ENCODE measurements at regions not wholly inside any gene's neighbourhood (a gene's known extent, or its start where the extent isn't known, plus 50 kb on each side); places are given as distances from the start of the nearest gene placed in this dataset.

DNA sequence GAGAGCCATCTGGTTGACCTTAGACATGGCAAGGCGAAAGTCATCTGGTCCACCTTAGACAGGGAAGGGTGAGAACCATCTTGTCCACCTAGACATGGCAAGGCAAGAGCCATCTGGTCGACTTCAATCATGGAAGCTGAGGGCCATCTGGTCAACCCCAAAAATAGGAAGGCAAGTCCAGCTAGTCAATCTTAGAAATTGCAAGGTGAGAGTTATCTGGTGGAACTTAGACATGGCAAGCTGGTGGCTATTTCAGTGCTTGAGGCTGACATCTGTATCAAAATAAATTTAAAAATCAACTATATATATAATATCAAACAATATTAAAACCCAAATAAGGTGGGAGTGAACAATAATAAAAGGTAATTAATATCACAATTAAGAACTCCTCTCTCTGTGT, 83.9 kb downstream of the ZNF726 start:
- TF ChIP-seq CTCF (IDR thresholded peaks at IDR 0.05), result no peak
- Histone ChIP-seq H3K9me3 (peaks cover 0 to 4% (median 0%) of the 10 kb centered on the region in 3 donors), H3K4me1 (no peaks in the 10 kb centered on the region), H3K27ac (no peak overlapping the region), H3K4me3 (no peak overlapping the region), H3K27me3 (no peaks in the 10 kb centered on the region), H3K36me3 (no peaks in the 10 kb centered on the region)
- intact Hi-C loops (cut with DNase I; ENCODE audit: low total_unique reads), result no loop called here
- DNase-seq, result no peak

DNA sequence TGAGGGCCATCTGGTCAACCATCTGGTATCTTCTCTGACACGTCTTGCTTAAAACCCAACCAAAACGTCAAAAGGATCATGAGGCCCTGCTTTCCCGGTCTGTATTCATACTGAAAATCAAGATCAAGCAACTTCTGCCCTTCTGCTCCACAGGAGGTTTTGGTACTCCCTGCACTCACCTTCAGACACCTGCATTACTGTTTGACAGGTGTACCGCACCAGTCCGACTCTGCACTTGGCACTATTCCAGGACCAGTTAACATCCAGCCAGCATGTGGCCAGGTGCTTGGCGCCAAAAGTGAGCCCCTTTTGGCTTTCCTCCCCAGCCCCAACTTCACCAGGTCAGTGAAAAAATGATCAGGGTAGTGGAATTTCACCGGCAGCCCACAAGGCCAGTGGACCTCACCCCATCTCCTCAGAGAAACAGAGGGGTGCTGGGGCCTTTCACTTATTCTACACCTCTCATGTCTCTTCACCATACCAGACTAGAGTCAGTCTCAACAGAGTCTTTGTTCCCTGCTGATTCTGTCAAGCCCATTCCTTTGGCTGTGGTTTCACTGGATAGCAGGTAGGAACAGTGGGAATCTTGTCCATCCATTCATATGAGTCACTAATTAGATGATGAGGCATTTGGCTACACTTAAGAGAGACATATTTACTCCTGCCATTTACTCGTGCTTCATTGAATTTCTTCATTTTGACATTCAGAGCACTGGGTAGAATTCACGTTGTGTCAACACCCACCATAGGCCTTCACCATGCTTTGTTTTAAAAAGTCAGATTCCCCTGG, 85.3 kb downstream of the ZNF726 start:
- H3K27ac ChIP-seq, result no peak overlapping the region
- H3K4me1 ChIP-seq, result no peaks in the 10 kb centered on the region
- DNase-seq, result no peak
- H3K36me3 ChIP-seq, result no peaks in the 10 kb centered on the region
- no peak for TF ChIP-seq CTCF (IDR thresholded peaks at IDR 0.05)
- H3K4me3 ChIP-seq, result no peak overlapping the region
- H3K27me3 ChIP-seq, result no peaks in the 10 kb centered on the region
- intact Hi-C loops (cut with DNase I; ENCODE audit: low total_unique reads), result no loop called here
- H3K9me3 ChIP-seq, result peaks cover 0 to 4% (median 0%) of the 10 kb centered on the region in 3 donors

- intact Hi-C loops (cut with DNase I; ENCODE audit: low total_unique reads), result no loop called here
- Histone ChIP-seq H3K4me3 (no peak overlapping the region), H3K4me1 (no peaks in the 10 kb centered on the region), H3K27me3 (no peaks in the 10 kb centered on the region), H3K9me3 (peaks cover 0 to 4% (median 0%) of the 10 kb centered on the region in 3 donors), H3K36me3 (no peaks in the 10 kb centered on the region), H3K27ac (no peak overlapping the region)
- DNase-seq, result no peak
- no peak for TF ChIP-seq CTCF (IDR thresholded peaks at IDR 0.05)
These were observed 86.0 kb downstream of the ZNF726 start for GRCh38 chr19:24000656-24001055.

DNA sequence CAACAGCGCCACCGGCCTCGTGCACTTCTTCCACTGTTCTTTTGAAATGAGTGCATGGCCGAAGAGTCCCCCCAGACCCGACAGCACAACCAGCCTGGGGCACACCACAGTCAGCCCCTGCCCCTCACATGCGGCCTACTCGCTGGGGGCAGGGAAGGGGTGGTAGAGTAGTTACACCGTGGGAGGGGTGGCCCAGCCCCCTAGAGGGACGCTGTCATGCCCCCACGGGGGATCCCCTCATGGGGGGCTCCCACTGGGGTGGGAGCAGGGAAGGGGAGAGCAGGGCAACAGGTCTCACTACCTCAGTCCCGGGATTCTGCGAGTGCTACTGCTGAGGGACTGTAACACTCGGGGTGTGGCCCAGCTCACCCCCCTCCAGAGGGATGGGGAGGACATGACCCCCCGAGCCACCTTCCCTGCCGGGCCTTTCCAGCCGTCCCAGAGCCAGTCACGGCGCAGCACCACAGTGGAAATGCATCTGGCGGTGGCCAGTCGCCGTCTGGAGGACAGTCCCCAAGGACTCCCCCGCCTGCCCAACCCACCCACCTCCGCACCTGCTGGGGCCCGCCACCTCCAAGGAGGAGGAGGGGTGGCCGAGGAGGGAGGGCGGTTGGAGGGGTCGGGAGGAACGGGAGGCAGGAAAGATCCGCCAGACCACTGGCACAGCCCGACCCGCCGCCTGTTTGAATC, 84.6 kb upstream of the ZNF254 start:
- H3K27ac ChIP-seq, result no peak overlapping the region
- intact Hi-C loops (cut with DNase I; ENCODE audit: low total_unique reads), result no loop called here
- H3K9me3 ChIP-seq, result peaks cover 0 to 4% (median 0%) of the 10 kb centered on the region in 3 donors
- H3K4me3 ChIP-seq, result no peak overlapping the region
- H3K4me1 ChIP-seq, result no peaks in the 10 kb centered on the region
- no peaks in the 10 kb centered on the region for H3K27me3 ChIP-seq
- H3K36me3 ChIP-seq, result no peaks in the 10 kb centered on the region
- no peak for TF ChIP-seq CTCF (IDR thresholded peaks at IDR 0.05)
- DNase-seq, result no peak

DNA sequence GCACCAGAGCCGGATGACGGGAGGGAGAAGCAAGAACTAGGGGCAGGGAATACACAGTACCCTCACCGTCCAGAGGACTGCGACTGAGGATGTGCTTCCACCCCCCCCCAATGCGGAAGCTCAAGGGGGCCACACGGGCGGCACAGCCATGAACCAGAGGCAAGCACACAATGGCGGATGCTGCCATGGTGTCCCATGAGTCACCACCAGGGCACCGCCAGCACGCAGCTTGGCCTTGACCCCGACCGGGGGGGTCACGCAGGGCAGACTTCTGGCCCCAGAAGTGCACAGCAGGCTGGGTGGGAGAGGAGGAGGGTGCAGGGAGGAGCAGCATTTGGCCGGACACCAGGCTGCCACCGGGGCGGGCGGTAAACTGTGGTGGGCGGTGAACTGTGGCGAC, 83.5 kb upstream of the ZNF254 start:
- no peak overlapping the region for H3K4me3 ChIP-seq

More for the DNA sequence above, 83.5 kb upstream of the ZNF254 start:
- H3K36me3 ChIP-seq, result no peaks in the 10 kb centered on the region
- DNase-seq, result no peak
- H3K4me1 ChIP-seq, result no peaks in the 10 kb centered on the region
- H3K27me3 ChIP-seq, result no peaks in the 10 kb centered on the region
- no peak overlapping the region for H3K27ac ChIP-seq
- no peak for TF ChIP-seq CTCF (IDR thresholded peaks at IDR 0.05)
- H3K9me3 ChIP-seq, result peaks cover 0 to 4% (median 0%) of the 10 kb centered on the region in 3 donors
- intact Hi-C loops (cut with DNase I; ENCODE audit: low total_unique reads), result no loop called here
